Fibroblast of lung (primary cell): ENCODE measurements at regions not wholly inside any gene's neighbourhood (a gene's known extent, or its start where the extent isn't known, plus 50 kb on each side); places are given as distances from the start of the nearest gene placed in this dataset.

Experiments
- DNase-seq, 2 donors: peaks; one replicate each; pipeline versions ENCODE4 v3.0.0 to v3.0.0-alpha.2; 2010; ENCODE audit warnings: low read depth in 2 of 2
- H2AFZ ChIP-seq: 2 replicates; pipeline ENCODE4 v1.5.1; 2012; ENCODE audit warnings: low read length, control low read depth, inconsistent platforms
- H3K27ac ChIP-seq: 2 replicates; pipeline ENCODE4 v1.5.1; 2011; ENCODE audit warnings: low read length, control low read depth; ENCODE audit not compliant: insufficient read depth
- H3K27me3 ChIP-seq: 2 replicates; pipeline ENCODE4 v1.5.1; 2011; ENCODE audit warnings: mild to moderate bottlenecking, low read length; ENCODE audit not compliant: control insufficient read depth, insufficient read depth
- H3K36me3 ChIP-seq: 2 replicates; pipeline ENCODE4 v1.5.1; 2011; ENCODE audit warnings: low read length; ENCODE audit not compliant: control insufficient read depth, insufficient read depth
- H3K4me1 ChIP-seq: 2 replicates; pipeline ENCODE4 v1.5.1; 2011; ENCODE audit warnings: low read length; ENCODE audit not compliant: control insufficient read depth, insufficient read depth; ENCODE audit errors: extremely low read depth
- H3K4me2 ChIP-seq: 2 replicates; pipeline ENCODE4 v1.5.1; 2011; ENCODE audit warnings: low read length, control low read depth; ENCODE audit not compliant: insufficient read depth; ENCODE audit errors: extremely low read depth
- H3K4me3 ChIP-seq, 4 experiments: fragments of 200-600 bp in 1 of 4; sonication (generic) in 1 of 4; replicated peaks in 1 of 4; 2 replicates each; pipeline ENCODE4 v1.5.1; 2011 to 2016; ENCODE audit warnings: low read length in 4 of 4, low read depth in 3 of 4, mild to moderate bottlenecking in 3 of 4, control low read depth in 2 of 4, inconsistent platforms in 1 of 4, mixed read lengths in 1 of 4; ENCODE audit not compliant: insufficient read depth in 1 of 4; ENCODE audit errors: control extremely low read depth in 1 of 4
- H3K79me2 ChIP-seq: 2 replicates; pipeline ENCODE4 v1.5.1; 2012; ENCODE audit warnings: mild to moderate bottlenecking, low read length, inconsistent platforms; ENCODE audit not compliant: control insufficient read depth, insufficient read depth
- H3K9ac ChIP-seq: 2 replicates; pipeline ENCODE4 v1.5.1; 2011; ENCODE audit warnings: mild to moderate bottlenecking, low read length, control low read depth; ENCODE audit not compliant: insufficient read depth
- H3K9me3 ChIP-seq: 2 replicates; pipeline ENCODE4 v1.5.1; 2012; ENCODE audit warnings: low read depth, low read length; ENCODE audit not compliant: control insufficient read depth, insufficient read depth
- H4K20me1 ChIP-seq: 2 replicates; pipeline ENCODE4 v1.5.1; 2011; ENCODE audit warnings: low read length; ENCODE audit not compliant: control insufficient read depth, insufficient read depth; ENCODE audit errors: extremely low read depth
- EZH2 ChIP-seq: IDR thresholded peaks from 2 replicates; pipeline ENCODE4 v1.5.1; 2012; ENCODE audit warnings: low read length, control low read depth, mild to moderate bottlenecking; ENCODE audit errors: missing control alignments
- TF ChIP-seq, protein P1 (sequence below), 2 donors: IDR thresholded peaks in 1 of 2; conservative IDR thresholded peaks in 1 of 2; 1 replicate in 1 of 2; 2 replicates in 1 of 2; pipeline ENCODE4 v1.5.1; 2011 to 2012; ENCODE audit warnings: low read length in 2 of 2, control low read depth in 1 of 2, inconsistent platforms in 1 of 2, low read depth in 1 of 2, mild to moderate bottlenecking in 1 of 2

DNA sequence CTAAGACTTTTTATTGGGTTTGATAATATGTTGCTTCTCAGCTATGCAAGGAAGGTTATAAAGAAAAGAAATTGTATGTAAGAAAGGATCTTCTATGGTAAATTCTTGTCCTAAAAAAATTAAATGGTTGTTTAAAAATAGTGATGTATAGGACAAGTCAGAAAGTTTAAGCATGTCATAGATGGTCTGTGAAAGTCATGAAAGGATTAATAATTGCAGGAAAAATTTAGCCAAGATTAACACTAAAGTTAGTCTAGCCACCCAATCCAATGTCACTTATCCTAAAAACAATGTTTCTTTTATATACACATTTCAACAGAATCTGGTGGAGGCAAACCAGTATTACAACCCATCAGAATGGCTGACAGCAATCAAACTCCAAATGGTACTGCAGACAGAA, 1046.7 kb upstream of the SLC39A10 start:
- H3K27me3 ChIP-seq, result no peaks in the 10 kb centered on the region
- H3K4me1 ChIP-seq, result no peaks in the 10 kb centered on the region
- no peaks in the 10 kb centered on the region for H3K9me3 ChIP-seq

DNA sequence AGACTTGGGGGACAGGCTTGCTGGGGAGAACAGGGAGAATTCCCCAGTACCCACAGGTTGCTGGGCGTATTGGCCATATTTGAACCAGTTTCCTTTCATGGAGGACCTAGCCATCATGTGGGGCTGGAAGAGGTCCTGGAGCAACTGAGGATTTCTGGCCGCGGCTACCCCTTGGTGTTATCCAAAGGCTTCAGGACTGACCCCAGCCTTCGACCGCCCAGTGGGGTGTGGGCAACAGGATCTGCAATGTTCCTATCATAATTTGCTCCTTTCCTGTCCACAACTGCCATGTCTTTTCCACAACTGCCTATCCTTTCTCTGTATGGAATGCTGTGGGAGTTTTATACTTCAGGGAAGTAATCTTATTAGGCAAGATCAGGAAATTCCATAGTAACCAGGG, 1053.6 kb upstream of the SLC39A10 start:
- no peak for TF ChIP-seq EZH2
- Histone ChIP-seq H3K4me3 (no peak overlapping the region), H3K79me2 (no peaks in the 10 kb centered on the region), H3K4me1 (no peaks in the 10 kb centered on the region), H3K9ac (no peak overlapping the region), H3K36me3 (no peaks in the 10 kb centered on the region), H2AFZ (no peak overlapping the region), H4K20me1 (no peaks in the 10 kb centered on the region), H3K9me3 (no peaks in the 10 kb centered on the region), H3K4me2 (no peak overlapping the region), H3K27me3 (no peaks in the 10 kb centered on the region), H3K27ac (no peak overlapping the region)
- no peak for DNase-seq

More for the DNA sequence above, 1046.7 kb upstream of the SLC39A10 start:
- no peak overlapping the region for H3K9ac ChIP-seq
- H3K36me3 ChIP-seq, result no peaks in the 10 kb centered on the region
- no peaks in the 10 kb centered on the region for H3K79me2 ChIP-seq
- no peak for TF ChIP-seq EZH2
- TF ChIP-seq, protein P1, sequence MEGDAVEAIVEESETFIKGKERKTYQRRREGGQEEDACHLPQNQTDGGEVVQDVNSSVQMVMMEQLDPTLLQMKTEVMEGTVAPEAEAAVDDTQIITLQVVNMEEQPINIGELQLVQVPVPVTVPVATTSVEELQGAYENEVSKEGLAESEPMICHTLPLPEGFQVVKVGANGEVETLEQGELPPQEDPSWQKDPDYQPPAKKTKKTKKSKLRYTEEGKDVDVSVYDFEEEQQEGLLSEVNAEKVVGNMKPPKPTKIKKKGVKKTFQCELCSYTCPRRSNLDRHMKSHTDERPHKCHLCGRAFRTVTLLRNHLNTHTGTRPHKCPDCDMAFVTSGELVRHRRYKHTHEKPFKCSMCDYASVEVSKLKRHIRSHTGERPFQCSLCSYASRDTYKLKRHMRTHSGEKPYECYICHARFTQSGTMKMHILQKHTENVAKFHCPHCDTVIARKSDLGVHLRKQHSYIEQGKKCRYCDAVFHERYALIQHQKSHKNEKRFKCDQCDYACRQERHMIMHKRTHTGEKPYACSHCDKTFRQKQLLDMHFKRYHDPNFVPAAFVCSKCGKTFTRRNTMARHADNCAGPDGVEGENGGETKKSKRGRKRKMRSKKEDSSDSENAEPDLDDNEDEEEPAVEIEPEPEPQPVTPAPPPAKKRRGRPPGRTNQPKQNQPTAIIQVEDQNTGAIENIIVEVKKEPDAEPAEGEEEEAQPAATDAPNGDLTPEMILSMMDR (conservative IDR thresholded peaks at IDR 0.05 in 1 of 2, IDR thresholded peaks at IDR 0.05 in 1 of 2; ENCODE audit: low read depth in 1 of 2, low read length in 2 of 2), result no peak
- no peaks in the 10 kb centered on the region for H4K20me1 ChIP-seq
- H3K27ac ChIP-seq, result no peak overlapping the region
- H3K4me2 ChIP-seq, result no peak overlapping the region
- no peak overlapping the region for H2AFZ ChIP-seq
- no peak overlapping the region for H3K4me3 ChIP-seq
- DNase-seq, result no peak

GRCh38 chr2:194602750-194603149, 1054.3 kb upstream of the SLC39A10 start:
- no peaks in the 10 kb centered on the region for H3K27me3 ChIP-seq
- TF ChIP-seq, protein P1 (conservative IDR thresholded peaks at IDR 0.05 in 1 of 2, IDR thresholded peaks at IDR 0.05 in 1 of 2; ENCODE audit: low read depth in 1 of 2, low read length in 2 of 2), result no peak
- no peak for TF ChIP-seq EZH2
- H3K4me1 ChIP-seq, result no peaks in the 10 kb centered on the region
- H3K79me2 ChIP-seq, result no peaks in the 10 kb centered on the region
- no peak overlapping the region for H3K27ac ChIP-seq
- H3K9ac ChIP-seq, result no peak overlapping the region
- DNase-seq, result no peak
- H3K36me3 ChIP-seq, result no peaks in the 10 kb centered on the region
- no peak overlapping the region for H2AFZ ChIP-seq
- H3K9me3 ChIP-seq, result no peaks in the 10 kb centered on the region
- H3K4me2 ChIP-seq, result no peak overlapping the region
- H4K20me1 ChIP-seq, result no peaks in the 10 kb centered on the region
- no peak overlapping the region for H3K4me3 ChIP-seq
